ENCODE measurements at regions not wholly inside any gene's neighbourhood (a gene's known extent, or its start where the extent isn't known, plus 50 kb on each side); places are given as distances from the start of the nearest gene placed in this dataset.

GRCh38 chr13:93066187-93066586 lies 160.4 kb upstream of the GPC6 start:
- no peak overlapping the region for H2AFZ ChIP-seq (ENCODE audit: low read depth, low read length)
- no peak overlapping the region for H3K27ac ChIP-seq (ENCODE audit: insufficient read depth, low read depth, low read length)
- ChIA-PET CTCF (no interaction called here), POLR2A (no interaction called here)
- H3K9ac ChIP-seq (replicated peaks; ENCODE audit: extremely low read depth, insufficient read depth, low read length) = no peak overlapping the region
- intact Hi-C loops (cut with micrococcal nuclease) (no loop called here), dilution Hi-C loops (cut with MboI; ENCODE audit: extremely low pct_ligation_motif_present, low sequenced_read_pairs) (no loop called here)
- H4K20me1 ChIP-seq (replicated peaks; ENCODE audit: control insufficient read depth, extremely low read depth, insufficient read depth, low read length) = no peaks in the 10 kb centered on the region
- no peaks in the 10 kb centered on the region for H3K27me3 ChIP-seq (ENCODE audit: control insufficient read depth in 2 of 2, insufficient read depth in 2 of 2, low read length in 2 of 2)
- H3K4me3 ChIP-seq (replicated peaks in 1 of 3; ENCODE audit: insufficient read depth in 1 of 3, low read depth in 1 of 3, low read length in 3 of 3) = no peak overlapping the region
- FAIRE-seq (no peak), DNase-seq (ENCODE audit: low read depth, low spot score) (no peak)
- no peaks in the 10 kb centered on the region for H3K36me3 ChIP-seq (ENCODE audit: control insufficient read depth in 2 of 2, extremely low read depth in 1 of 2, insufficient read depth in 2 of 2, low read length in 2 of 2)
- BruUV-seq (replicated peaks) = no TSS peak
- TF ChIP-seq EZH2 (IDR thresholded peaks at IDR 0.05; ENCODE audit: borderline replicate concordance, low read depth, low read length, severe bottlenecking) (no peak), FOS (IDR thresholded peaks at IDR 0.05; ENCODE audit: borderline replicate concordance, insufficient read depth, low read length) (no peak), CTCF (IDR thresholded peaks at IDR 0.05; ENCODE audit: extremely low read depth in 1 of 2, insufficient read depth in 1 of 2, low read depth in 1 of 2, low read length in 2 of 2) (no peak), POLR2A (IDR thresholded peaks at IDR 0.05; ENCODE audit: low read depth, low read length) (no peak), MYC (IDR thresholded peaks at IDR 0.05; ENCODE audit: low read depth, low read length) (no peak), MAX (IDR thresholded peaks at IDR 0.05; ENCODE audit: insufficient read depth, insufficient read length) (no peak), JUN (IDR thresholded peaks at IDR 0.05; ENCODE audit: borderline replicate concordance, insufficient read depth, insufficient read length, low read depth) (no peak), GATA2 (IDR thresholded peaks at IDR 0.05; ENCODE audit: insufficient read depth, insufficient read length, low read depth, low read length) (no peak), POLR2AphosphoS5 (IDR thresholded peaks at IDR 0.05; ENCODE audit: insufficient read depth, low read depth, low read length) (no peak)
- H3K9me3 ChIP-seq (replicated peaks; ENCODE audit: control insufficient read depth, insufficient read depth, low read length) = no peaks in the 10 kb centered on the region
- no peaks in the 10 kb centered on the region for H3K9me1 ChIP-seq (replicated peaks; ENCODE audit: control insufficient read depth, extremely low read depth, insufficient read depth, low read length)
- H3K4me2 ChIP-seq (ENCODE audit: insufficient read depth, low read length) = no peak overlapping the region
- no peaks in the 10 kb centered on the region for H3K79me2 ChIP-seq (ENCODE audit: control insufficient read depth, insufficient read depth, low read length)
- H3K4me1 ChIP-seq (ENCODE audit: control insufficient read depth, extremely low read depth, insufficient read depth, low read length) = no peaks in the 10 kb centered on the region

All from endothelial cell of umbilical vein (primary cell).